ENCODE measurements at regions not wholly inside any gene's neighbourhood (a gene's known extent, or its start where the extent isn't known, plus 50 kb on each side); places are given as distances from the start of the nearest gene placed in this dataset.

DNA sequence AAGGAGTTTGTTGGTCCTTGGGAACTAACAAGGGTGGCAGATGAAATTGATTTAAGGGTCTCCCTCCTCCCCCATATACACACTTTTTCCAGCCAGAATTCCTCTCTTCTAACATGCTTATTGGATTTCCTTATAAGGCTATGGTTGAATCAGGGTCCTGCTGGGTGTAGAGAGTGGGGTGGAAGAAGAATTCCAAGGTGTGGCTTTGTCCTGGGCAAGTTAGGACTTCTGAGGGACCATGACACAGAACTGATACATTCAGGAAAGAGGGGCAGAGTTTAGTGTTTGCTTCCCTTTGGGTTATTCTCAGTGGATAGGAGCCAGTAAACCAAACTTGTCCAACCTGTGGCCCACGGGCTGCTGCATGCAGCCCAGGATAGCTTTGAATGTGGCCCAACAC is 116.5 kb downstream of the SNX18 start:
- DNase-seq: no peak

GRCh38 chr5:54632131-54632701 is 114.7 kb downstream of the SNX18 start:
- no peak for DNase-seq

- no peak for DNase-seq
These were observed 113.3 kb downstream of the SNX18 start for GRCh38 chr5:54630738-54631359.

GRCh38 chr5:54629115-54629514 is 111.6 kb downstream of the SNX18 start:
- no peak for DNase-seq

DNA sequence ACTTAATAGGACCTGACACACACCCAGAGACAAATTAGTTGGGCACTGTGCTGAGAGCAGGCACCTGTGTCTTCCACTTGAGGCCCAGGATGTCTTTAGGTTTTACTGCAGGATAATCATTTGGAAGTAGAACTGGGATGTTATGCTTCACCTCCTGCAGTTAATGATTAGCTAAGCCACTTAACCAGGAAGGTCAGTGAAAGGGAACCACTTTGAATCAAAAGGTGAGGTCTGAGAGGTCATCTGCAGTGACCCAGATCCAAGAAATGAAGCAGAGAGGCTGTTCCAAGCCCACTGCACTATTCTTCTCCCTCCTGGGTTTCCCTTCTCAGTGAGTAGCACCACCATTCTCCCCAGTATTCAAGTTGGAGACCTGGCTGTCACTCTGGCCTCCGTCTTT is 110.5 kb downstream of the SNX18 start:
- no peak for DNase-seq

DNA sequence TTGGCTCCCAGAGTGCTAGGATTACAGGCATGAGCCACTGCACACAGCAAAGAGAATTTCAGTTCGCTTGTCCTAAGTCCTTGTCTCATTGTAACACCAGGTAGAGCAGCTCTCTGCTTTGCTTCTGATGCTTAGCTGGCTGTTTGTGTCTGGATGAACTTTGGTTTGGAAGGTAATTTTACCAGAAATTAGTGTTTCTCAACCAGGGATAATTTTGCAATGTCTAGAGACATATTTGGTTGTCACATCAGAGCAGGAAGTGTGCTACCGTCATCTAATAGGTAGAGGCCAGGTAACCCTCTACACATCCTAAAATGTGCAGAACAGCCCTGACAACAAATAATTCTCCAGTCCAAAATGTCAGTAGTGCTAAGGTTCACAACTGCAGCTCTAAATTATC is 108.8 kb downstream of the SNX18 start:
- DNase-seq: no peak

GRCh38 chr5:54624805-54625568 is 107.4 kb downstream of the SNX18 start:
- DNase-seq: no peak

- DNase-seq: no peak
These were observed 104.2 kb downstream of the SNX18 start for GRCh38 chr5:54621709-54622108.

DNA sequence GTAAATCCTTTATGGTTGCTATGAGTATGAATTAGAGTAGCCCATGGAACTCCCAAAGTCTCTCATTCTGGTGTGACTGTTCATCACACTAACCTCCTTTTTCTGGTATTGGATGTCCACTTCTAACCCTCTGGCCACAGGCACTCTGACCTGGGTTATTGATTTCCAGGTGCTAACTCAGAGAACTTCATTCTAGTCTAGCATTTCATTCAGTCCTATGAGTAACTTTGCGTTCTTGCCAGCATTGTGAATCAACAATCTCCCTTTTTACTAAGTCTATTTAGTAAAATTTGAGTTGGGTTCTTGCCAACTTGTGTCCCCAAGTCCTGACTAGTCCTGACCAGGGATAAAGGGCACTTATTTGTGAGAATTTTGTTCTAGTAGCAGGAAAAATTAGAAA is 103.5 kb downstream of the SNX18 start:
- no peak for DNase-seq

DNA sequence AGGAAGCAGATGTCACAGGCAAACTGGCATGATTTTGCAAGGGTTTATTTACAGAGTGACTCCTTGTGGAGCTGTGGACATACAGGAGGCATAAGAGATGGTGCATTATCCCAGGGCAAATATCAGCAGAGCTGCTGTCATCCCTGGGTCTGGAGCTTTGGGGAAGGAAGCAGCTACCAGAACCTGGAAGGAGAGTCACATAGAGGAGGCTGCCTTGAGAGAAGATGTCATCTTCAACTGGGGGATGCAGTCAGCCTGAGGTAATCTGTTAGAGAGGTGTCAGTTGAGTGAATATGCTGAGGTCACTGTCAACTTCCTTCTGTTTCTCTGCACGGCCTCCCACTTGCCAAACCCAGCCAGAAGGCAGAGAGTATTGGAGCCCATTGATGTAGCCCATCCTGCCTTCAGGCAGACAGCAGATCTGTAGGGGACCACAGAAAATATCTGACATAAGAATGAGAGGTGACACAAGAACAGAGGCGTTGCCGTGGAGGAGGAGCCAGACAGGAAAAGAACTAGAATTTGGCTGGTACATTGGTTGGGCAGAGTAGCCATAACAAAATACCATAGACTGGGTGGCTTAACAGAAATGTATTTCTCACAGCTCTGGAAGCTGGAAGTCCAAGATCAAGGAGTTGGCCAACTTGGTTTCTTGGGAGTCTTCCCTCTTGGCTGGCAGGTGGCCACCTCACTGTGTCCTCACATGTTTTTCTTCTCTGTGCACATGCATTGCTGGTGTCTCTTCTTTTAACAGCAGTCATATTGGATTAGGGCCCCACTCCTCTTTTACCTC is 102.8 kb downstream of the SNX18 start:
- no peak for DNase-seq

DNA sequence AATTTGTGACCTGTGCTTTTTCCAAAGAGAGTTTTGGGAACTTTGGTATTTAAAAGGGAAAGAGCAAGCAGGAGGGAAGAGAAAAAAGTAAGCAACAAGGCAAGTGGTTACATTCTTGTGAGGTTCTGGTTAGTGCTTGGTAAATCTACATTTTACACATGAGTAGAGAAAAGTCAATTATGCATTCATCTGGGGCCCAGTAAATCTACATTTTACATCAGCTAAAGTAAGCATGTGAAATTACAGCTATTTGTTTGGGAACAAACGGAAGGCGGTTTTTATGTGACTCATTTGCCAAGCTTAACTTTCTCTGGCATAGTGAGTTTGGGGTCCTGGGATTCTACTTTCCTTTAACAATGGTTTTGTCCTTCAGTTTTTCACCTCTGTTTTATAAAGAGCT is 102.2 kb downstream of the SNX18 start:
- no peak for DNase-seq

- no peak for DNase-seq
These were observed 99.1 kb downstream of the SNX18 start for GRCh38 chr5:54616518-54617220.

DNA sequence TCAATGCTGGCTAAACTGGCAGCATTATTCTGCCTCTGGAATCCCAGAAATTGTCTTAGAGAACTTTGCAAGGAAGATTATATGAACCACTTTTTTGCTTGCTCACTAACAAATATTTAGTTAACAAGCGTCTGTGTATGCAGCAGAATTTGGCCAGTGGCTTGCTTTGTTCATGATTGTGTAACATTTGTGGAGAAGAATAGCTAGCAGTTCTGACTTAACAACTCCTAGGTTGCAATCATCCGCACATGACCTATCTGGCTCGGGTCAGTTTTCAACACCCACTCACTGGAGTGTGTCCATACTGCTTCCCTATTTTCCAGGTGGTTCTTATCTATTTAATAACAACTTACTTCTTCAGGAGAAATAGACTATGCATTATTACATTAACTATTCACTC is 98.5 kb downstream of the SNX18 start:
- DNase-seq: no peak

- DNase-seq: no peak
These were observed 97.8 kb downstream of the SNX18 start for GRCh38 chr5:54615381-54615780.

GRCh38 chr5:54612711-54613110 is 95.2 kb downstream of the SNX18 start:
- DNase-seq: no peak

GRCh38 chr5:54611290-54611951 is 93.9 kb downstream of the SNX18 start:
- DNase-seq: no peak

- no peak for DNase-seq
These were observed 92.8 kb downstream of the SNX18 start for GRCh38 chr5:54610197-54610944.

GRCh38 chr5:54608423-54609085 is 91.0 kb downstream of the SNX18 start:
- no peak for DNase-seq

DNA sequence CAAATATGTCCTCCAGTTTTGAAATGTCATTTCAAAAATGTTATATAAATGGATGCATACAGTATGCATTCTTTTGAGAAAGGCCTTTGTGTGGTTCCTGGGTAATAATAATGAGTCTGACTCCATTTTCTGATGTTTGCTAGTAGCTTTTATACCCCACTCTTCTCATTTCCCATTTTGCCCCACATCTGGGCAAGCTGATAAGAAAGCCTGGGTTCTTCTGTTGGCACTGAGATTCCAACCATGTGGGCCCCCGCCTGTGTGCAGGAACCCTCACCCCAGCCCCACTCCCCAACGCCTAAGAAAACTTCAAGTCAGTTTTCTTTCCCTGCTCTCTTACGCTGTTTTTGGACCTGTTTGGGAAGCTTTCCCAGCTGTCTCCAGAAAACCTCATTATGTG is 89.4 kb downstream of the SNX18 start:
- DNase-seq: no peak

DNA sequence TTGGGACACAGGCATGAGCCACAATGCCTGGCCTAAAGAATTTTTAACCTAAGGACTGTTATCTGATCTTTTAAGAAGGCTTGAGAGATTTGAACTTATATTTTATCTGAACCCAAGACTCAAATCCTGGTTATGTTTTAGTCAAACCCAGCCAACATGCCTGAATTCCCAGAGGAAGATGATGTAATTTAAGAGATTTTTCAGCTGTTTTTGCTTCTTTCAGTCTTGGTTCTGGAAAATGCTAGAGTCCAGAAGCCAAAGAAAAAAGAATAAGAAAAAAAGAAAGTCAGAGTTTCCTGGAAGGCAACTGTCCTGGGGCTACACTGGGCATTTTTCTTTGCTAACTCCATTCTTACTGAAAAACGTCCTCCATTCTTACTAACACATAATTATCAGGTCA is 85.8 kb downstream of the SNX18 start:
- DNase-seq: no peak

DNA sequence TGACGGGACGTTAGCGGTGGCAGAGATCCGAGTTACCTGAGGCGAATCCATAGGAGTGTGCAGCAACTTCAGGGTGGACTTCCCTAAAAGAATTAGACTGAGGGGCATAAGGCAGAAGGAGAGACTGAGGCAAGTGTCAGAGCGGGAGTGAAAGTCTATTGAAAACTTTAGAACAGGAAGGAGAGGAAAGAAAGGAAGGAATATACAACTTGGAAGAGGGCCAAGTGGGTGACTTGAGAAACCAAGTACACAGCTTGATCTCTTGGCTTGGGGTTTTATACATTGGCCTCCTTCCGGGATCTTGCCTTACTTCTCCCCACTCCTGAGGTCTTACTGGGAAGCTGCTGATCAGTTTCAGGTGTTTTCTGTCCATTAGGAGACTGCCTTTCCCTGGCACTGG is 84.9 kb downstream of the SNX18 start:
- no peak for DNase-seq

All from T-helper 9 cell (primary cell).